ENCODE measurements at regions not wholly inside any gene's neighbourhood (a gene's known extent, or its start where the extent isn't known, plus 50 kb on each side); places are given as distances from the start of the nearest gene placed in this dataset.

GRCh38 chr1:98221923-98222322 is 301.1 kb upstream of the DPYD start:
- TF ChIP-seq CHD2 (IDR thresholded peaks at IDR 0.05; ENCODE audit: low read length, partially characterized antibody) (no peak), RAD21 (conservative IDR thresholded peaks at IDR 0.05 in 1 of 2, IDR thresholded peaks at IDR 0.05 in 1 of 2) (no peak), SREBF2 (IDR thresholded peaks at IDR 0.05) (no peak), USF2 (IDR thresholded peaks at IDR 0.05) (no peak), HDAC2 (IDR thresholded peaks at IDR 0.05) (no peak), RARB (CRISPR knock-in tag; IDR thresholded peaks at IDR 0.05) (no peak), CHD4 (IDR thresholded peaks at IDR 0.05; ENCODE audit: borderline replicate concordance) (no peak), CEBPB (IDR thresholded peaks at IDR 0.05) (no peak)
- TF ChIP-seq, protein P1, sequence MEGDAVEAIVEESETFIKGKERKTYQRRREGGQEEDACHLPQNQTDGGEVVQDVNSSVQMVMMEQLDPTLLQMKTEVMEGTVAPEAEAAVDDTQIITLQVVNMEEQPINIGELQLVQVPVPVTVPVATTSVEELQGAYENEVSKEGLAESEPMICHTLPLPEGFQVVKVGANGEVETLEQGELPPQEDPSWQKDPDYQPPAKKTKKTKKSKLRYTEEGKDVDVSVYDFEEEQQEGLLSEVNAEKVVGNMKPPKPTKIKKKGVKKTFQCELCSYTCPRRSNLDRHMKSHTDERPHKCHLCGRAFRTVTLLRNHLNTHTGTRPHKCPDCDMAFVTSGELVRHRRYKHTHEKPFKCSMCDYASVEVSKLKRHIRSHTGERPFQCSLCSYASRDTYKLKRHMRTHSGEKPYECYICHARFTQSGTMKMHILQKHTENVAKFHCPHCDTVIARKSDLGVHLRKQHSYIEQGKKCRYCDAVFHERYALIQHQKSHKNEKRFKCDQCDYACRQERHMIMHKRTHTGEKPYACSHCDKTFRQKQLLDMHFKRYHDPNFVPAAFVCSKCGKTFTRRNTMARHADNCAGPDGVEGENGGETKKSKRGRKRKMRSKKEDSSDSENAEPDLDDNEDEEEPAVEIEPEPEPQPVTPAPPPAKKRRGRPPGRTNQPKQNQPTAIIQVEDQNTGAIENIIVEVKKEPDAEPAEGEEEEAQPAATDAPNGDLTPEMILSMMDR (IDR thresholded peaks at IDR 0.05): no peak
